ENCODE measurements at regions not wholly inside any gene's neighbourhood (a gene's known extent, or its start where the extent isn't known, plus 50 kb on each side); places are given as distances from the start of the nearest gene placed in this dataset.
"Not testable (repeated sequence)": the region's sequence is repeated elsewhere in the genome, so short reads cannot be mapped to it uniquely, and the experiment has no call there.

DNA sequence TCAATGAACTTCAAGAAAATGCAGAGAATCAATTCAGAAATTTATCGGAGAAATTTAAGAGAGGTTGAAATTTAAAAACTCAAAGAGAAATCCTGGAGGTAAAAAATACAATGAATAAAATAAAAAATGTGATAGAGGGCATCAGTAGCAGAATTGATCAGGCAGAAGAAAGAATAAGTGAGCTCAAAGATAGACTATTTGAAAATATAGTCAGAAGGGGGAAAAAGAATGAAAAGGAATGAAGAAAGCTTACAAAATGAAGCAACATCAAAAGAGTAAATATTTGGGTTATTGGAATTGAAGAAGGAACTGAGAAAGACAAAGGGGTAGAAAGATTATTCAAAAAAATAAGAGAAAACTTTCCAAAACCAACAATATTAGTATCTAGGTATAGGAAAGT, 291.4 kb downstream of the SH2D4B start:
- no peak for TF ChIP-seq EP300 (IDR thresholded peaks at IDR 0.05)
- TF ChIP-seq, protein P1, sequence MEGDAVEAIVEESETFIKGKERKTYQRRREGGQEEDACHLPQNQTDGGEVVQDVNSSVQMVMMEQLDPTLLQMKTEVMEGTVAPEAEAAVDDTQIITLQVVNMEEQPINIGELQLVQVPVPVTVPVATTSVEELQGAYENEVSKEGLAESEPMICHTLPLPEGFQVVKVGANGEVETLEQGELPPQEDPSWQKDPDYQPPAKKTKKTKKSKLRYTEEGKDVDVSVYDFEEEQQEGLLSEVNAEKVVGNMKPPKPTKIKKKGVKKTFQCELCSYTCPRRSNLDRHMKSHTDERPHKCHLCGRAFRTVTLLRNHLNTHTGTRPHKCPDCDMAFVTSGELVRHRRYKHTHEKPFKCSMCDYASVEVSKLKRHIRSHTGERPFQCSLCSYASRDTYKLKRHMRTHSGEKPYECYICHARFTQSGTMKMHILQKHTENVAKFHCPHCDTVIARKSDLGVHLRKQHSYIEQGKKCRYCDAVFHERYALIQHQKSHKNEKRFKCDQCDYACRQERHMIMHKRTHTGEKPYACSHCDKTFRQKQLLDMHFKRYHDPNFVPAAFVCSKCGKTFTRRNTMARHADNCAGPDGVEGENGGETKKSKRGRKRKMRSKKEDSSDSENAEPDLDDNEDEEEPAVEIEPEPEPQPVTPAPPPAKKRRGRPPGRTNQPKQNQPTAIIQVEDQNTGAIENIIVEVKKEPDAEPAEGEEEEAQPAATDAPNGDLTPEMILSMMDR (IDR thresholded peaks at IDR 0.05), result no peak
- no peak for TF ChIP-seq POLR2A (IDR thresholded peaks at IDR 0.05)
- no peak for TF ChIP-seq POLR2AphosphoS5 (IDR thresholded peaks at IDR 0.05)
- Histone ChIP-seq H3K4me3 (no peak overlapping the region), H3K9me3 (peaks cover 0 to 35% (median 0%) of the 10 kb centered on the region in 3 donors), H3K27me3 (no peaks in the 10 kb centered on the region), H3K27ac (no peak overlapping the region), H3K4me1 (no peaks in the 10 kb centered on the region), H3K36me3 (no peaks in the 10 kb centered on the region)
- WGBS, 2 donors (ENCODE audit: low coverage in 1 of 2), result 71 to 100% methylated on average over 1 of the region's 1 CpG
- no peak for ATAC-seq

DNA sequence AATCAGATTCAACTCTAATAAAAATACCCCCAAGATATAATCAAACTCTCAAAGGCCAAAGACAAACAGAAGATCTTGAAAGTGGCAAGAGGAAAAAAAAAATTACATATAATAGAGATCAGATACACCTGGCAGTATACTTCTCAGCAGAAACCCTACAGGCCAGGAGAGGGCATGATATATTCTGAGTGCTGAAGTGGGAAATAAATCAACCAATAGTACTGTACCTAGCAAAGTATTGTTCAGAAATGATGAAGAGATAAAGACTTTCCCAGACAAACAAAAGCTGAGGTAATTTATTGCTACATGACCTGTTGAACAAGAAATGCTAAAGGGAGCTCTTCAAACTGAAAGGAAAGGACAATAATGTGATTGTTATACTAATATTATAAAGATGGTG, 291.9 kb downstream of the SH2D4B start:
- Histone ChIP-seq H3K4me3 (no peak overlapping the region), H3K27me3 (no peaks in the 10 kb centered on the region), H3K36me3 (no peaks in the 10 kb centered on the region), H3K4me1 (no peaks in the 10 kb centered on the region), H3K9me3 (peaks cover 0 to 36% (median 0%) of the 10 kb centered on the region in 3 donors), H3K27ac (no peak overlapping the region)
- TF ChIP-seq, protein P1 (IDR thresholded peaks at IDR 0.05), result no peak
- TF ChIP-seq EP300 (IDR thresholded peaks at IDR 0.05) (no peak), POLR2AphosphoS5 (IDR thresholded peaks at IDR 0.05) (no peak), POLR2A (IDR thresholded peaks at IDR 0.05) (no peak)
- no peak for ATAC-seq

DNA sequence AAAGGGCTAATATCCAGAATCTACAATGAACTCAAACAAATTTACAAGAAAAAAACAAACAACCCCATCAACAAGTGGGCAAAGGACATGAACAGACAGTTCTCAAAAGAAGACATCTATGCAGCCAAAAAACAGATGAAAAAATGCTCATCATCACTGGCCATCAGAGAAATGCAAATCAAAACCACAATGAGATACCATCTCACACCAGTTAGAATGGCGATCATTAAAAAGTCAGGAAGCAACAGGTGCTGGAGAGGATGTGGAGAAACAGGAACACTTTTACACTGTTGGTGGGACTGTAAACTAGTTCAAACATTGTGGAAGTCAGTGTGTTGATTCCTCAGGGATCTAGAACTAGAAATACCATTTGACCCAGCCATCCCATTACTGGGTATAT, 295.0 kb downstream of the SH2D4B start:
- H3K4me3 ChIP-seq, H3K27ac ChIP-seq, H3K36me3 ChIP-seq, H3K27me3 ChIP-seq, ATAC-seq, H3K4me1 ChIP-seq: not testable (repeated sequence)
- H3K9me3 ChIP-seq, result peaks cover 0 to 35% (median 0%) of the 10 kb centered on the region in 3 donors
- WGBS, 2 donors (ENCODE audit: low coverage in 1 of 2), result 100% methylated on average over 1 of the region's 1 CpG; no CpG with 5 or more reads in 1 of the 2 donors

DNA sequence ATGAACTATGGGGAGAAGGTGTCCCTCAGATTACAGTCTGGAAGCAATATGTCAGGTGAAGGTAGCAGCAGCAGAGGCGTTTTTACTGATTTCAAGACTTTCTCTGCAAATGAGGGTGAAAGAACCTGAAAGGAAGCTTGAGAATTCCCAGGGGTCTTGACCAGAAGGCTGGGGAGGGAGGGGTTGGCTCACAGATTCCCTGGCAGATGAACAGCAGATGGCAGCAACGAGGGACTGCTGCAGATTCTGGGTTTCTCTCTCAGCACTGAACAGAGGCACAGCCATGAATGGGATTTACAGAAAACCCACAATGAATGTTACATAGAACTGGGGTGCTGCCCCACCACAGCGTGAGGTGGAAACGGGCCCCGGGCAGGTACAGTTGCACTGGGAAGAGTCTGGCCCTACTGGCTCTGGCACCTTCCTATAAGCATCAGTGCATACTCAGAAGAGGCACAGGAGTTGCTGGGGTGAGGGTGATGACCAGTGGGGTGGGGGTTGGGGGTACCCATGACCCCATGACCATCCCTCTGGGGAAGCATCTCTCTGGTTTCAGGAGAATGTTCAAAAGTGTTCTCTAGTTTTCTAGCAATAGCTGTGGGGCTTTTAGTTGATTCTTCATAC, 317.8 kb downstream of the SH2D4B start:
- H3K27ac ChIP-seq, result no peak overlapping the region
- no peaks in the 10 kb centered on the region for H3K36me3 ChIP-seq
- no peaks in the 10 kb centered on the region for H3K9me3 ChIP-seq
- H3K4me3 ChIP-seq, result no peak overlapping the region
- 0 to 15% methylated on average over 2 to 3 of the region's 5 CpGs for WGBS, 2 donors (ENCODE audit: low coverage in 1 of 2)
- H3K27me3 ChIP-seq, result peaks cover 4% of the 10 kb centered on the region
- ATAC-seq, result no peak
- TF ChIP-seq POLR2A (IDR thresholded peaks at IDR 0.05), result no peak
- TF ChIP-seq POLR2AphosphoS5 (IDR thresholded peaks at IDR 0.05), result no peak
- TF ChIP-seq EP300 (IDR thresholded peaks at IDR 0.05), result no peak
- TF ChIP-seq, protein P1 (IDR thresholded peaks at IDR 0.05), result no peak
- no peaks in the 10 kb centered on the region for H3K4me1 ChIP-seq

DNA sequence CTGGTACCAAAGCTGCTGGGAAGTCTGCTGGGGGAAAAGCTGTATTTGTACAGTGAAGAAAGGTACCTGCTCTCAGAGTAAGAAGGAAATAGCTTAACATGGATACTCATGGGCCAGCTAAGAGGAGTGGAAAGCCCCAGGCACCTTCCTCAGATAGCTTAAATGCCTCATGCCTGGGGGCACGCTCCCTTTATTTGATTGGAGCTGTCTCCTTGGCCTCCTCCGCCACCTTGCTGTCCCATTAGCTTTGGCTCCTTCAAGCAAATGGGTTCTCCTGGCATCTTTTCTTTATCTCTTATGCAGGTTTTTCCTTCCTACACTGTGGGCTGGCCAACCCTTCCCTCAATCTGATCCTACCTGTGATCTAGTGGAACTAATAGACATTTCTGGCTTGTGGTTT, 318.5 kb downstream of the SH2D4B start:
- TF ChIP-seq POLR2AphosphoS5 (IDR thresholded peaks at IDR 0.05) (no peak), EP300 (IDR thresholded peaks at IDR 0.05) (no peak), POLR2A (IDR thresholded peaks at IDR 0.05) (no peak)
- TF ChIP-seq, protein P1 (IDR thresholded peaks at IDR 0.05), result no peak
- no peak overlapping the region for H3K27ac ChIP-seq
- peaks cover 4% of the 10 kb centered on the region for H3K27me3 ChIP-seq
- no peaks in the 10 kb centered on the region for H3K9me3 ChIP-seq
- H3K36me3 ChIP-seq, result no peaks in the 10 kb centered on the region
- no peak overlapping the region for H3K4me3 ChIP-seq
- no peaks in the 10 kb centered on the region for H3K4me1 ChIP-seq
- 83% methylated on average over 2 of the region's 2 CpGs; no CpG with 5 or more reads in 1 of the 2 donors for WGBS, 2 donors (ENCODE audit: low coverage in 1 of 2)
- ATAC-seq, result no peak

DNA sequence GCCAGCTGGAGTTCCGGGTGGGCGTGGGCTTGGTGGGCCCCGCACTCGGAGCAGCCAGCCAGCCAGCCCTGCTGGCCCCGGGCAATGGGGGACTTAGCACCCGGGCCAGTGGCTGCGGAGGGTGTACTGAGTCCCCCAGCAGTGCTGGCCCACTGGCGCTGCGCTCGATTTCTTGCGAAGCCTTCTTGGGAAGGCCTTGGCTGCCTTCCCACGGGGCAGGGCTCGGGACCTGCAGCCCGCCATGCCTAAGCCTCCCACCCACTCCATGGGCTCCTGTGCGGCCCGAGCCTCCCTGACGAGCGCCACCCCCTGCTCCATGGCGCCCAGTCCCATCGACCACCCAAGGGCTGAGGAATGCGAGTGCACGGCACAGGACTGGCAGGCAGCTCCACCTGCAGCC, 321.6 kb downstream of the SH2D4B start:
- ATAC-seq, H3K36me3 ChIP-seq, H3K27ac ChIP-seq, H3K27me3 ChIP-seq, H3K9me3 ChIP-seq, H3K4me3 ChIP-seq, H3K4me1 ChIP-seq: not testable (repeated sequence)
- no CpG with 5 or more reads among the region's 22 CpGs for WGBS, 2 donors (ENCODE audit: low coverage in 1 of 2)
